ENCODE measurements at regions not wholly inside any gene's neighbourhood (a gene's known extent, or its start where the extent isn't known, plus 50 kb on each side); places are given as distances from the start of the nearest gene placed in this dataset.

- Histone ChIP-seq H3K27ac (ENCODE audit: low read depth, low read length, poor library complexity, severe bottlenecking) (no peak overlapping the region), H3K4me2 (ENCODE audit: low read length) (no peak overlapping the region), H4K20me1 (ENCODE audit: insufficient read depth, low read length) (no peaks in the 10 kb centered on the region), H3K9me3 (ENCODE audit: low read length) (no peaks in the 10 kb centered on the region), H3K9me2 (ENCODE audit: insufficient read depth, low read length) (no peaks in the 10 kb centered on the region), H3K4me3 (ENCODE audit: low read depth, low read length, poor library complexity, severe bottlenecking) (no peak overlapping the region), H3K79me2 (ENCODE audit: insufficient read depth, low read depth, low read length) (no peaks in the 10 kb centered on the region), H3K4me1 (ENCODE audit: insufficient read depth, low read length, poor library complexity, severe bottlenecking) (no peaks in the 10 kb centered on the region), H3K36me3 (ENCODE audit: insufficient read depth, low read length) (no peaks in the 10 kb centered on the region), H2AFZ (ENCODE audit: low read length) (no peak overlapping the region)
- no TSS peak for BruUV-seq (replicated peaks)
- TF ChIP-seq EZH2phosphoT487 (IDR thresholded peaks at IDR 0.05; ENCODE audit: borderline replicate concordance, low read depth, low read length): no peak
- TF ChIP-seq CTCF (conservative IDR thresholded peaks at IDR 0.05; ENCODE audit: low read length): no peak
- CTCF ChIA-PET (ENCODE audit: unreplicated experiment): no interaction called here
- POLR2A ChIA-PET: interaction anchor here (0.6 to 0.8 kb wide), 3 partner anchors 9 to 272 kb away, joined by 3 to 4 read pairs (median 3); no protein-coding TSS in a partner anchor
- no peak for DNase-seq (ENCODE audit: low spot score)
- intact Hi-C loops (cut with micrococcal nuclease; ENCODE audit: unreplicated experiment): no loop called here
Observed at GRCh38 chr4:38582889-38583470, 81.0 kb upstream of the KLF3 start.

- no peaks in the 10 kb centered on the region for H3K9me2 ChIP-seq (ENCODE audit: insufficient read depth, low read length)
- H3K4me1 ChIP-seq (ENCODE audit: insufficient read depth, low read length, poor library complexity, severe bottlenecking): no peaks in the 10 kb centered on the region
- no peaks in the 10 kb centered on the region for H3K36me3 ChIP-seq (ENCODE audit: insufficient read depth, low read length)
- ChIA-PET CTCF (ENCODE audit: unreplicated experiment) (no interaction called here), POLR2A (interaction anchor here (0.6 kb wide), 2 partner anchors 777 to 1238 kb away, joined by 3 to 5 read pairs; no protein-coding TSS in a partner anchor)
- BruUV-seq (replicated peaks): no TSS peak
- H3K4me3 ChIP-seq (ENCODE audit: low read depth, low read length, poor library complexity, severe bottlenecking): no peak overlapping the region
- TF ChIP-seq CTCF (conservative IDR thresholded peaks at IDR 0.05; ENCODE audit: low read length) (no peak), EZH2phosphoT487 (IDR thresholded peaks at IDR 0.05; ENCODE audit: borderline replicate concordance, low read depth, low read length) (no peak)
- no peak for DNase-seq (ENCODE audit: low spot score)
- no peaks in the 10 kb centered on the region for H3K79me2 ChIP-seq (ENCODE audit: insufficient read depth, low read depth, low read length)
- no peaks in the 10 kb centered on the region for H4K20me1 ChIP-seq (ENCODE audit: insufficient read depth, low read length)
- no peak overlapping the region for H3K27ac ChIP-seq (ENCODE audit: low read depth, low read length, poor library complexity, severe bottlenecking)
- H3K9me3 ChIP-seq (ENCODE audit: low read length): no peaks in the 10 kb centered on the region
- intact Hi-C loops (cut with micrococcal nuclease; ENCODE audit: unreplicated experiment): no loop called here
- no peak overlapping the region for H3K4me2 ChIP-seq (ENCODE audit: low read length)
- H2AFZ ChIP-seq (ENCODE audit: low read length): no peak overlapping the region
Observed at GRCh38 chr4:38585871-38586270, 78.1 kb upstream of the KLF3 start.

GRCh38 chr4:38587106-38587505 lies 76.9 kb upstream of the KLF3 start:
- no peaks in the 10 kb centered on the region for H3K9me2 ChIP-seq (ENCODE audit: insufficient read depth, low read length)
- no peaks in the 10 kb centered on the region for H3K79me2 ChIP-seq (ENCODE audit: insufficient read depth, low read depth, low read length)
- intact Hi-C loops (cut with micrococcal nuclease; ENCODE audit: unreplicated experiment): no loop called here
- no peak overlapping the region for H3K4me2 ChIP-seq (ENCODE audit: low read length)
- no peak for TF ChIP-seq EZH2phosphoT487 (IDR thresholded peaks at IDR 0.05; ENCODE audit: borderline replicate concordance, low read depth, low read length)
- TF ChIP-seq CTCF (conservative IDR thresholded peaks at IDR 0.05; ENCODE audit: low read length): no peak
- ChIA-PET CTCF (ENCODE audit: unreplicated experiment) (no interaction called here), POLR2A (no interaction called here)
- no TSS peak for BruUV-seq (replicated peaks)
- H3K9me3 ChIP-seq (ENCODE audit: low read length): no peaks in the 10 kb centered on the region
- no peak for DNase-seq (ENCODE audit: low spot score)
- no peak overlapping the region for H3K4me3 ChIP-seq (ENCODE audit: low read depth, low read length, poor library complexity, severe bottlenecking)
- no peaks in the 10 kb centered on the region for H4K20me1 ChIP-seq (ENCODE audit: insufficient read depth, low read length)
- H3K27ac ChIP-seq (ENCODE audit: low read depth, low read length, poor library complexity, severe bottlenecking): no peak overlapping the region
- no peak overlapping the region for H2AFZ ChIP-seq (ENCODE audit: low read length)
- H3K36me3 ChIP-seq (ENCODE audit: insufficient read depth, low read length): no peaks in the 10 kb centered on the region
- H3K4me1 ChIP-seq (ENCODE audit: insufficient read depth, low read length, poor library complexity, severe bottlenecking): no peaks in the 10 kb centered on the region

All from OCI-LY7 (cell line).